ENCODE measurements at regions not wholly inside any gene's neighbourhood (a gene's known extent, or its start where the extent isn't known, plus 50 kb on each side); places are given as distances from the start of the nearest gene placed in this dataset.

- TF ChIP-seq CTCF (IDR thresholded peaks at IDR 0.05; ENCODE audit: low read depth, low read length) (no peak), EZH2phosphoT487 (IDR thresholded peaks at IDR 0.05; ENCODE audit: low read depth) (no peak)
- Histone ChIP-seq H3K79me2 (ENCODE audit: low read length) (no peaks in the 10 kb centered on the region), H4K20me1 (ENCODE audit: insufficient read depth, low read length) (no peaks in the 10 kb centered on the region), H3K4me2 (ENCODE audit: low read length) (no peak overlapping the region), H3K9ac (ENCODE audit: low read length) (no peak overlapping the region), H3K4me3 (ENCODE audit: low read length) (no peak overlapping the region), H3K27ac (ENCODE audit: low read length) (no peak overlapping the region), H3K36me3 (replicated peaks; ENCODE audit: low read depth, low read length) (no peaks in the 10 kb centered on the region), H3K9me3 (ENCODE audit: insufficient read depth, low read length) (no peaks in the 10 kb centered on the region), H3K27me3 (ENCODE audit: low read depth, low read length) (no peaks in the 10 kb centered on the region), H2AFZ (ENCODE audit: low read depth, low read length) (no peak overlapping the region), H3K4me1 (ENCODE audit: low read length) (no peaks in the 10 kb centered on the region)
Measured at GRCh38 chr17:54256401-54256929, 433.7 kb downstream of the KIF2B start.

- Histone ChIP-seq H3K4me1 (ENCODE audit: low read length) (no peaks in the 10 kb centered on the region), H2AFZ (ENCODE audit: low read depth, low read length) (no peak overlapping the region), H3K9ac (ENCODE audit: low read length) (no peak overlapping the region), H3K79me2 (ENCODE audit: low read length) (no peaks in the 10 kb centered on the region), H3K4me3 (ENCODE audit: low read length) (no peak overlapping the region), H3K4me2 (ENCODE audit: low read length) (no peak overlapping the region), H3K27ac (ENCODE audit: low read length) (no peak overlapping the region), H3K27me3 (ENCODE audit: low read depth, low read length) (no peaks in the 10 kb centered on the region), H4K20me1 (ENCODE audit: insufficient read depth, low read length) (no peaks in the 10 kb centered on the region), H3K36me3 (replicated peaks; ENCODE audit: low read depth, low read length) (no peaks in the 10 kb centered on the region), H3K9me3 (ENCODE audit: insufficient read depth, low read length) (no peaks in the 10 kb centered on the region)
- no peak for TF ChIP-seq CTCF (IDR thresholded peaks at IDR 0.05; ENCODE audit: low read depth, low read length)
Measured at GRCh38 chr17:54257440-54257839, 434.7 kb downstream of the KIF2B start.

- H3K27me3 ChIP-seq (ENCODE audit: low read depth, low read length), result no peaks in the 10 kb centered on the region
- TF ChIP-seq EZH2phosphoT487 (IDR thresholded peaks at IDR 0.05; ENCODE audit: low read depth), result no peak
- no peak for TF ChIP-seq CTCF (IDR thresholded peaks at IDR 0.05; ENCODE audit: low read depth, low read length)
- no peaks in the 10 kb centered on the region for H3K4me1 ChIP-seq (ENCODE audit: low read length)
- H3K27ac ChIP-seq (ENCODE audit: low read length), result no peak overlapping the region
- H3K9me3 ChIP-seq (ENCODE audit: insufficient read depth, low read length), result no peaks in the 10 kb centered on the region
- no peaks in the 10 kb centered on the region for H3K36me3 ChIP-seq (replicated peaks; ENCODE audit: low read depth, low read length)
- no peak overlapping the region for H3K9ac ChIP-seq (ENCODE audit: low read length)
- H3K4me2 ChIP-seq (ENCODE audit: low read length), result no peak overlapping the region
- H2AFZ ChIP-seq (ENCODE audit: low read depth, low read length), result no peak overlapping the region
- no peaks in the 10 kb centered on the region for H4K20me1 ChIP-seq (ENCODE audit: insufficient read depth, low read length)
- no peak overlapping the region for H3K4me3 ChIP-seq (ENCODE audit: low read length)
- H3K79me2 ChIP-seq (ENCODE audit: low read length), result no peaks in the 10 kb centered on the region
Measured at GRCh38 chr17:54259476-54259875, 436.7 kb downstream of the KIF2B start.

DNA sequence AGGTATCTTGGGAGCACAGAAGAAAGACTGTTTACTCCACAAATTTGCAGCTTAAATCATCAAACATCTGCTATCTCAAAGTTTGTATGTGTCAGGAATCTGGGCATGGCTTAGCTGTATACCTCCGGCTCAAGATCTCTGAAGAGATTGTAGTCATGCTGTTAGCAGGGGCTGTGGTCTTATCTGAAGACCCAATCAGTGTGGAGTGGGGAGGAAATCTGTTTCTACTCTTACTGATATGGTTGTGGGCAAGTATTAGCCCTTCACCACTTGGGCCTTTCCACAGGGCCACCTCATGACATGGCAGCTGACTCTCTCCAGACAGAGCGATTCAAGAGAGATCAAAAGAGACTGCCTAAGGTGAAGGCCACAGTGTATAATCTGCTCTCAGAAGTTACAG lies 438.7 kb downstream of the KIF2B start:
- Histone ChIP-seq H3K9ac (ENCODE audit: low read length) (no peak overlapping the region), H3K9me3 (ENCODE audit: insufficient read depth, low read length) (no peaks in the 10 kb centered on the region), H3K79me2 (ENCODE audit: low read length) (no peaks in the 10 kb centered on the region), H3K4me1 (ENCODE audit: low read length) (no peaks in the 10 kb centered on the region), H3K27me3 (ENCODE audit: low read depth, low read length) (no peaks in the 10 kb centered on the region), H3K27ac (ENCODE audit: low read length) (no peak overlapping the region), H2AFZ (ENCODE audit: low read depth, low read length) (no peak overlapping the region), H3K4me2 (ENCODE audit: low read length) (no peak overlapping the region), H3K36me3 (replicated peaks; ENCODE audit: low read depth, low read length) (no peaks in the 10 kb centered on the region), H3K4me3 (ENCODE audit: low read length) (no peak overlapping the region), H4K20me1 (ENCODE audit: insufficient read depth, low read length) (no peaks in the 10 kb centered on the region)
- TF ChIP-seq CTCF (IDR thresholded peaks at IDR 0.05; ENCODE audit: low read depth, low read length), result no peak
- TF ChIP-seq EZH2phosphoT487 (IDR thresholded peaks at IDR 0.05; ENCODE audit: low read depth), result no peak

All from OCI-LY3 (cell line).